ENCODE measurements at regions not wholly inside any gene's neighbourhood (a gene's known extent, or its start where the extent isn't known, plus 50 kb on each side); places are given as distances from the start of the nearest gene placed in this dataset.

DNA sequence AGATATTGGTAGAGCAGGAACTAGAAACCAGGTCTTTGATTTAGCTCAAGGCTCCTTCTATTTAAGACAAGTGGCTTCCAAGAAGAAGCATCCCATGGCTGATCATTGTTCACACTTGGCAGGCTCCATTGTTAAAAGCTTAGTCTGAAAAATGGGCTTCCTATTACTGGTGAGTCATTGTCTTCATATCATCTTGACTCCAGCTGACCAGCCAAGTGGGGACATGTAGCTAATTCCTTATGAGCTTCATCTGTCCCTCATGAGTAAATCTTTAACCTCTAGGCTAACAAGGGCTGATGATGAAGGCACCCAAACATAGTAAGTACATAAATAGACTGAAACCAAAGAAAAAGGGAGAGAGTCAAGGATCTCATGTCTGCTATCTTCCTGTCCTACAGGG, 530.3 kb upstream of the KLF4 start:
- no peaks in the 10 kb centered on the region for H3K27me3 Mint-ChIP-seq
- no peak overlapping the region for H3K27ac Mint-ChIP-seq
- no peaks in the 10 kb centered on the region for H3K4me1 Mint-ChIP-seq
- intact Hi-C loops (cut with micrococcal nuclease) = no loop called here
- H3K9me3 Mint-ChIP-seq = peaks cover 16% of the 10 kb centered on the region
- H3K4me3 Mint-ChIP-seq = no peak overlapping the region
- no peaks in the 10 kb centered on the region for H3K36me3 Mint-ChIP-seq (ENCODE audit: low read depth)
- DNase-seq = no peak

DNA sequence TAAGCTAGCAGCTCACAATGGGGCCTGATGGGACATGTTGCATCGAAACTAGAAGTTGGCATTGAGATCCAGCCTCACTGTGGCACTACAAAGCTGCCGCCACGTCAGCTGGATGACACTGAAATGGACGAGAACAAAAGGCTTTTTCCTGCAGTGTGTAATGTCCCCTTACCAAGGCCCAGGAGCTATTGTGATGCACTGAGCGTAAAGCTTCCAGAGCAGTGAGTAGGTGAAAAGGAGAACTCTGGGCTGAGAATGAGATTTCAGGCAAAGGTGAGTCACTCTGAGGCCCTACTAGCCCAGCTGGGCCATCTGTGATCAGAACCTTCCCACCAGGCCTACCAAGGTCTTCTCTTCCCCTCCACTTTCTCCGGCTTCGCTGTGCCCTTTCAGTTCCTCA, 528.1 kb upstream of the KLF4 start:
- no peak for DNase-seq
- no peak overlapping the region for H3K4me3 Mint-ChIP-seq
- no peaks in the 10 kb centered on the region for H3K4me1 Mint-ChIP-seq
- no peaks in the 10 kb centered on the region for H3K27me3 Mint-ChIP-seq
- intact Hi-C loops (cut with micrococcal nuclease) = no loop called here
- H3K9me3 Mint-ChIP-seq = peaks cover 16% of the 10 kb centered on the region
- no peaks in the 10 kb centered on the region for H3K36me3 Mint-ChIP-seq (ENCODE audit: low read depth)
- H3K27ac Mint-ChIP-seq = no peak overlapping the region

DNA sequence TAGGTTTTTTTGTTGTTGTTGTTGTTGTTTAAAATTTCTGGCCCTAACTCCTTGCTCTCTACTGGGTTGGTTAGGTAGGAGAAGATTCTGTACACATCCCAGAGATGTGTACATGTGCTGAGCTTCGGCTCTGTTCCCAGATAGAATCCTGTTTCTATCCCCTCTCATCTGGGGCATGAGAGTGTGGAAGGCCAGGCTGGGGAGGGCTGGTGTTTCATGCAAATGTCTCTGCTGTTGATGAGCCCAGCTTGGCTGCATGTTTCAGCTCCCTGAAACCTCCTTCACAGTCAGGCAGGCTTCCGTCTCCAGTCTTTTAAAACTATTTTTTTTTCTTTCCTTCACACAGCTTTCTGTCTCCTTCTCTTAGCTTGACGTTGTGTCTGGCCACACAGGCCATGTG, 526.9 kb upstream of the KLF4 start:
- Mint-ChIP-seq H3K9me3 (peaks cover 16% of the 10 kb centered on the region), H3K4me1 (no peaks in the 10 kb centered on the region), H3K4me3 (no peak overlapping the region), H3K27me3 (no peaks in the 10 kb centered on the region), H3K36me3 (ENCODE audit: low read depth) (no peaks in the 10 kb centered on the region), H3K27ac (no peak overlapping the region)
- intact Hi-C loops (cut with micrococcal nuclease) = no loop called here
- DNase-seq = no peak

DNA sequence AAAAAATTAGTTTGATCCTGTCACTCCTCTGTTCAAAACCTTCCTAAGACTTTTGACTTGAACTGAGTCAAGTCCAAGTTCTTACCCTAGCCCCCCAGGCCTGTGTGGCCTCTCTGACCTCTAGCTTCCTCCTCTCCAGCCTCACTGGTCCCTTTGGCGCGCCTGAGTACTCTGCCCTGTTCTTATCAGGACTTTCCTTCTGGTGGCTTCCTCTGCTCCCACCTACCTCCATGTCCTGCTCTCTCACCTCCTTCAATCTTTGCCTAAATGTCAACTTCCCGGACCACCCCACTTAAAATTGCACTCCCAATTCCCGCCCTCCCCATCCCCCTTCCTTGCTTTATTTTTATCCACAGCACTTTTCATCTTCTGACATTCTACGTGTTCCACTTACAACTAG, 526.1 kb upstream of the KLF4 start:
- Mint-ChIP-seq H3K4me1 (no peaks in the 10 kb centered on the region), H3K27ac (no peak overlapping the region), H3K36me3 (ENCODE audit: low read depth) (no peaks in the 10 kb centered on the region), H3K27me3 (no peaks in the 10 kb centered on the region), H3K4me3 (no peak overlapping the region), H3K9me3 (peaks cover 14% of the 10 kb centered on the region)
- intact Hi-C loops (cut with micrococcal nuclease) = no loop called here
- DNase-seq = no peak

DNA sequence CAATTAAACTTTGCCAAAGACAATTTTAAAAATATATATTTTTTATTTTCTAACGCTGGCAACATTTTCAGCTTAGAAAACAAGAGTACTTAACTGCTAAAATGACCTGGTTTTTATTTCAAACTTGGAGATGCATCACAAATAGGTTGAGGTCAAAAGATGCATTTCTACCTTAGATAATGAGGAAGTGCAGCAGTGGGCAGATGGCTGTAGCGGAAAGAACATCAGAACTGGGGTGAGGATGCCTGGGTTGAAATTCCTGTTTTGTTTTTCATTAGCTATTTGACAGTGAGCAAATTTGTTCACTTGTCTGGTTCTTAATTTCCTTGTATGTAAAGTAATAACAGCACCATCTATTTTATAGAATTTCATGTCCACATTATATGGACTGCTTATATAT, 524.8 kb upstream of the KLF4 start:
- no peak overlapping the region for H3K4me3 Mint-ChIP-seq
- intact Hi-C loops (cut with micrococcal nuclease) = no loop called here

DNA sequence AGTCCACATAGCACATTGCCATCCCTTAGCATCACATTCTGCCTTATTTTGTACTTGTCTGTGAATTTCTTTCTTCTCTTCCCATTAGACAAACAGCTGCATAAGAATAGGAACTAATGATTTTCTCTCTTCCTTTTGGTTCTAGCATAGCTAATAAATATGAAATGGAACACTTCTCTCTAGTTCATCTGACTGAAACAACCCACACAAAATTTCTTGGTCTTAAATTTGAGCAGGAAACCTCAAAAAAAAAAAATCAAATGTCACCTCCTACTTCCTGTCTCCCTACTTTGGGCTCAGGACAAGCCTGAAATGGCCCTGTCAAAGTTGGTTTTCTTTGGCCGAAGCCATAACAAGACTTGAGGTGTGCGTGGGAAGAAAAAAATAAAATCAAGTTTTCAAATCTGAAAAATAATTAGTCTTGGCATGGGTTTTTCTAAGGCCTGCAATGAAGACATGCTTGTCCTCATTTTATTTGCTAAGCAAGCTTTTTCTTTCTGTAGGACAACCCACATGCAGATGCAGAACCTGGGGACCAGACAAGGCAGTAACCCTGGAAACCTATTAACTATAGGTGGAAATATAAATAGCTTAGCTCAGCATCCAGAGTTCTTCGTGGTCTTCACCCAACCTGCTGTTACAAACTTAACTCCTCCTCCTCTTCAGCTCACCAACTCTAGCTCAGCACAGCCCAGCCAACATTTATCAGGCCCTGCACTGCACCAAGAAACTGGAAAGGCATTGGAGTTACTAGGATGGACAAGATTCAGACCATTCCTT, 523.5 kb upstream of the KLF4 start:
- H3K9me3 Mint-ChIP-seq = peaks cover 6% of the 10 kb centered on the region
- H3K36me3 Mint-ChIP-seq (ENCODE audit: low read depth) = no peaks in the 10 kb centered on the region
- no peaks in the 10 kb centered on the region for H3K27me3 Mint-ChIP-seq
- intact Hi-C loops (cut with micrococcal nuclease) = no loop called here
- H3K4me3 Mint-ChIP-seq = no peak overlapping the region
- DNase-seq = no peak
- no peak overlapping the region for H3K27ac Mint-ChIP-seq
- H3K4me1 Mint-ChIP-seq = no peaks in the 10 kb centered on the region

More for the DNA sequence above, 524.8 kb upstream of the KLF4 start:
- DNase-seq = no peak
- no peak overlapping the region for H3K27ac Mint-ChIP-seq
- H3K27me3 Mint-ChIP-seq = no peaks in the 10 kb centered on the region
- H3K4me1 Mint-ChIP-seq = no peaks in the 10 kb centered on the region
- peaks cover 14% of the 10 kb centered on the region for H3K9me3 Mint-ChIP-seq
- H3K36me3 Mint-ChIP-seq (ENCODE audit: low read depth) = no peaks in the 10 kb centered on the region

DNA sequence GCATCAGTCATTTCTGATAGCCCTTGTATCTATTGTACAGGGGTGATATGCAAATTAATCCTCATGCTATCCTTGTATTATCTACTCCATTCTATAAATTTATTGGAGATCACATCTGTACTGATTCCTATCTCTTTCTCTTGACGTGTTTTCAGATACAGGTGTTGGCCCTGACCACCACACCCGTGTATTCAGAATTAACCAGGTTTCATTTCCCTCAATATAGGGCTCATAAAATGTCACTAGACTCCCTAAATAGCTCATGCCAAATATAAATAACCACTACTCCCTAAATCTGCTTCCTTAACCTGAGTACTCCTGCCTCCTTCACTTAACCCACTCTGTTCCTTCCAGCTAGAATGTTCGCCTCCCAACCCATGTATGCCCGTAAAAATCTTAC, 522.8 kb upstream of the KLF4 start:
- no peaks in the 10 kb centered on the region for H3K4me1 Mint-ChIP-seq
- no peaks in the 10 kb centered on the region for H3K27me3 Mint-ChIP-seq
- H3K9me3 Mint-ChIP-seq = peaks cover 5% of the 10 kb centered on the region
- intact Hi-C loops (cut with micrococcal nuclease) = no loop called here
- H3K27ac Mint-ChIP-seq = no peak overlapping the region
- H3K4me3 Mint-ChIP-seq = no peak overlapping the region
- no peak for DNase-seq
- no peaks in the 10 kb centered on the region for H3K36me3 Mint-ChIP-seq (ENCODE audit: low read depth)

DNA sequence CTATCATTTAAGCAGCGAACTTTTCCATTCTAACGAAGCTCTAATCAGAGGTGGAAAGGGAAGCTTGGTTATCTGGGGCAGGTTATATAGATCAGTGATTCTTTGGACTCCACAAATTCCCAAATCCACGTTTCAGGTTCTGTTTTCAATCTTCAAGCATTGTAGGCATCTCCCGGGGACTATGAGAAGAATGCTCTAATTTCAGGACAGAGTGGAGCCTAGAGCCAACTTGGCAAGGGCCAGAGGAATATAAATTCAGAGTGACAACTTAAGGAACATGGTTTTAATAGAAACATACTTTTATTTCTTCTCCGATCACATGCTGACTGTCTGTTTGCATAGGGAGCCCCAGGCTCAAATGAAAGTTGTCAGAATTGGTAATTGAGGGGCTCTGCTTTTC, 514.0 kb upstream of the KLF4 start:
- H3K27me3 Mint-ChIP-seq = no peaks in the 10 kb centered on the region
- H3K4me1 Mint-ChIP-seq = no peaks in the 10 kb centered on the region

DNA sequence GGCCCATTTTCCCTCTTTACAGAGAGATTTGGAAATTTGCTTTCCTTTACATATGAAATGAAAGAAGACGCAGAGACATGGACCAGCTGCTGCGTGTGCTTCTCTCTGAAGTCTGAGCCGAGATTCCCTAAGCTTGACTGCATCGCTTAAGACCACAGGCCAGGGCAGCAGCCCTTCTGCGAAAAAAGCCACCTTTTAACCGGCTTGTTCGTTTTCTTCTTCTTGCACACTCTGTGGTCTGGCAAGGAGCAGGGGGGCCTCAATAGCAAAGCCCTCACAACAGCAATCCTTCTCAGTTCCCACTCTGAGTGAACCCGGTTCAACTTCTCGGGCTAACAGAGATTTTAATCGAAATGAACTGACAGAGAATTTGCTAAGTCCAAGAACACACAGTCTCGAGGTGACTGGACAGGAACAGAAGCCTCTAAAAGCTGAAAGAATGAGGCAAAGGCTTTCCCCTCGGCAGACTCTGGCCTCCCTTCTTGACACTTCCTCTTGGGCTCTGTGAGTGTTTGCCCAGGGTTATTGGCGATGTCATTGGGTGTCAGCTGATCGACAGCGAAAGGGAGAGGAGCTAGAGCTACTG, 512.9 kb upstream of the KLF4 start:
- no peak for DNase-seq
- H3K36me3 Mint-ChIP-seq (ENCODE audit: low read depth) = no peaks in the 10 kb centered on the region
- H3K4me3 Mint-ChIP-seq = no peak overlapping the region
- intact Hi-C loops (cut with micrococcal nuclease) = no loop called here
- H3K4me1 Mint-ChIP-seq = no peaks in the 10 kb centered on the region
- H3K9me3 Mint-ChIP-seq = peaks cover 5% of the 10 kb centered on the region
- H3K27ac Mint-ChIP-seq = no peak overlapping the region
- H3K27me3 Mint-ChIP-seq = no peaks in the 10 kb centered on the region

More for the DNA sequence above, 514.0 kb upstream of the KLF4 start:
- intact Hi-C loops (cut with micrococcal nuclease) = no loop called here
- Mint-ChIP-seq H3K27ac (no peak overlapping the region), H3K9me3 (peaks cover 5% of the 10 kb centered on the region), H3K36me3 (ENCODE audit: low read depth) (no peaks in the 10 kb centered on the region), H3K4me3 (no peak overlapping the region)
- DNase-seq = no peak

DNA sequence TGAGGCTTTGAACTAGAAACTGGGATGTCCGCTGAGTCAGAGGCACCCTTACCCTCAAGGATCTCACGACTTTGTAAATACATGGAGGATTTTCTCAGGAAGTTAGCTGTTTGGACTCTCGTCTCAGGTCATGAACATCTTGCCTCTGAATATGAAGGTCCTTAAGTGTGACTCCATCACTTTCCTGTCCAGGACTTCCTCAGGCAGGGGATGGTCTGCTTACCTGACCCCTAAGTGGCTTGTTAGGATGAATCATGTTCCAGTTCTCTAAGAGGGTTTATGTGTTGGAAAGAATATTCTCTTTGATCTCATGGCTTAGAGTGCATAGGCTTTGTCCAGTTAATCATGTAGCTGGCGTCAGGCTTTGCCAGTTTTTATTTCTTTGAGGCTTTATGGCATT, 511.7 kb upstream of the KLF4 start:
- H3K9me3 Mint-ChIP-seq = peaks cover 5% of the 10 kb centered on the region
- no peaks in the 10 kb centered on the region for H3K4me1 Mint-ChIP-seq
- H3K4me3 Mint-ChIP-seq = no peak overlapping the region
- H3K27ac Mint-ChIP-seq = no peak overlapping the region
- H3K27me3 Mint-ChIP-seq = no peaks in the 10 kb centered on the region
- H3K36me3 Mint-ChIP-seq (ENCODE audit: low read depth) = no peaks in the 10 kb centered on the region
- intact Hi-C loops (cut with micrococcal nuclease) = no loop called here
- DNase-seq = no peak

DNA sequence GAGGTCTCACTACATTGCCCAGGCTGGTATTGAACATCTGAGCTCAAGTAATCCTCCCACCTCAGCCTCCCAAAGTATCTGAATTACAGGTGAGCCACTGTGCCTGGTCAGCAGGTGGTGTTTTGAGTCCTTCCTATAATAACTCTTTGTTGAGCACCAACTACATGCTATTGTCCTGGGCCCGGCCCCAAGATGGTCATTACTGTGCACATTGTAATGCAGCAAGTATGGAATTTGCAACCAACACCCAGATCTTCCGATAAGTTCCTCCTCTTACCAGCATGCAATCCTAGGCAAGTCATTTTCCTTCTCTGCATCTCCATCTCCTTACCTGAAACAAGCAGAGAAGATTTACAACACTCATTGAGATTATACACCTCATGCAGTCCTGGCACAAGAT, 510.3 kb upstream of the KLF4 start:
- intact Hi-C loops (cut with micrococcal nuclease) = no loop called here
- Mint-ChIP-seq H3K9me3 (peaks cover 5% of the 10 kb centered on the region), H3K27me3 (no peaks in the 10 kb centered on the region), H3K27ac (no peak overlapping the region), H3K4me3 (no peak overlapping the region), H3K36me3 (ENCODE audit: low read depth) (no peaks in the 10 kb centered on the region), H3K4me1 (no peaks in the 10 kb centered on the region)
- DNase-seq = no peak

DNA sequence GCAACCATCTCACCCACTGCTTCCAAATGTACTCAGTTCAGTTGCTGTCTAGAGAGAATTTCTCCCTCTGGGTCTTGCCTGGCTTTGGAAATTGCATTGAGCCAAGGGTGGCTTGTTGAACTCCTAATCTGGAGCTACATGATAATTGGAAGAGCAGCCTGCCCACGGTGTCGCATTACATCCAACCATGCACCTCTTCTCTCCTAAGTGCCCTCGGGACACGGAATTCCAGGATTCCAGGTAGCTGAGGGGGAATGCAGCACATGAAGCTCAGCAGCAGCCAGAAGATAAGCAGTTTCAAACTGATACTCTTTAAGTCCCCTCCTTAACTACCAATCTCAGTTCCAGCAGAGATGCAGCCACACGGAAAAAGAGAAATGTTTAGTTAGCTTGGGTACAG, 509.4 kb upstream of the KLF4 start:
- DNase-seq = no peak
- Mint-ChIP-seq H3K27ac (no peak overlapping the region), H3K4me3 (no peak overlapping the region), H3K4me1 (no peaks in the 10 kb centered on the region), H3K36me3 (ENCODE audit: low read depth) (no peaks in the 10 kb centered on the region), H3K9me3 (peaks cover 5% of the 10 kb centered on the region), H3K27me3 (no peaks in the 10 kb centered on the region)
- intact Hi-C loops (cut with micrococcal nuclease) = no loop called here

DNA sequence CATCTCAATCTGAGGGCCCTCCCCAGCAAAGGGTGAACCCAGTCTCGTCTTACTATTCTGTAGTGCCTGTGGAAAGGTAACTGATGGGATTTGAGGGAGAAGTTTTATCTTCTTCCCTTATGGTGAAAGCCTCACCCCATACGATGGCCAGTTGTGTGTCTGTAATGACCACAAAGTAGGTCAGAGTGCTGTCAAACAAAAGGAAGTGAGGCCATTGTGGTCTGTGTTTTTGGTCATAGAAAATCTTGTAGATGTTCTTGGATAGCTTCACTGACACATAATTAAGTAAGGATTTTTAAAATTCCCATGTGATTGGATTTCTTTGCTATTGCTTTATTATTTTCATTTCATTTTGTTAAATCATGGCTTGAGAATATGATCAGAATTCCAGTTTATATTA, 505.1 kb upstream of the KLF4 start:
- DNase-seq = no peak
- Mint-ChIP-seq H3K27me3 (no peaks in the 10 kb centered on the region), H3K4me3 (no peak overlapping the region), H3K36me3 (ENCODE audit: low read depth) (no peaks in the 10 kb centered on the region), H3K4me1 (no peaks in the 10 kb centered on the region), H3K9me3 (no peaks in the 10 kb centered on the region), H3K27ac (no peak overlapping the region)
- intact Hi-C loops (cut with micrococcal nuclease) = no loop called here

DNA sequence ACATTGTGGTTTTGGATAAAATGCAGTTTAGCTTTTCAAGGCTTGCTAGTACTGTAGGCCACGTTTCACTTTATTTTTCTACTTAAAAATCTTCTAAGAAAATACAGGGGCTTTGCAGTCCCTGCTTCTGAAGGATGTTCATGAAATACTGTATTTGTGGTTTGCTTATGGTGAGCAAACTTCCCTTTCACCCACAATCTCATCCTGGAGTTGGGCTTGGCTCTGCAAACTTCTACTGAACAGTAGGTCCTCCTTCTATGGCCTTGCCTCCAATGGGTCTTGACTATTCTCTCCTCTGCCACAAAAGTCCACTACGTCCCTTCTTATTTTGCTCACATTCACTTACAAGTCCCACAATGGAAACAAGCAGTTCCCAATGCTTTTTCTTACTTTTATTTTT, 502.7 kb upstream of the KLF4 start:
- intact Hi-C loops (cut with micrococcal nuclease) = no loop called here
- H3K4me3 Mint-ChIP-seq = no peak overlapping the region
- no peaks in the 10 kb centered on the region for H3K27me3 Mint-ChIP-seq
- no peak for DNase-seq
- no peaks in the 10 kb centered on the region for H3K4me1 Mint-ChIP-seq
- H3K27ac Mint-ChIP-seq = no peak overlapping the region
- no peaks in the 10 kb centered on the region for H3K36me3 Mint-ChIP-seq (ENCODE audit: low read depth)
- no peaks in the 10 kb centered on the region for H3K9me3 Mint-ChIP-seq

DNA sequence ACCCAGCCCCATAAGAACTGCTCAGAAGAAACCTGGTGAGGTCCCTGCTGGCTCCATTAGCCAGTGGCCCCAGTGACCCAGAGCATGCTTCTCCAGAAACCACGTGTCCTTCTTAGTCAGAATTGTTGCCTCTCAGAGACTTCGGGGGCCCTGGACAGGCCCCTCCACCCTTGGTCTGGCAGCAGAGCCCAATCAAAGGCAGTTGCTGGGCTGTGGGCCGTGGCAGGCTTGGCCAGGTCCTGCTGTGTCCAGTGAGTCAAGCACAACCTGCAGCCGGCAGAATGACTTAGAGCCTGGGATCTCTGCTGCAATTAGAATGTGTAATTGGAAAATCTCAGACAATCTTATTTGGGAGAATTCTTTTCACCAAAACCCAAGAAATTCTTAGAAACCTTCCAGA, 502.0 kb upstream of the KLF4 start:
- Mint-ChIP-seq H3K4me1 (no peaks in the 10 kb centered on the region), H3K9me3 (no peaks in the 10 kb centered on the region), H3K27me3 (no peaks in the 10 kb centered on the region), H3K36me3 (ENCODE audit: low read depth) (no peaks in the 10 kb centered on the region), H3K4me3 (no peak overlapping the region), H3K27ac (no peak overlapping the region)
- no peak for DNase-seq
- intact Hi-C loops (cut with micrococcal nuclease) = no loop called here

Data from activated CD4-positive, alpha-beta T cell treated with anti-CD3 and anti-CD28 coated beads, Interleukin-2, amount 10 ng/mL, durations not matched to agents 24 days and 14 days (primary cell).